Inferior parietal cortex (tissue), 1 donor: ENCODE measurements at regions not wholly inside any gene's neighbourhood (a gene's known extent, or its start where the extent isn't known, plus 50 kb on each side); places are given as distances from the start of the nearest gene placed in this dataset.
A peak's percentile ranks its signal among the peaks of the same experiment; 100 is the strongest.

ENCODE experiments used
- DNase-seq: peaks from one replicate; pipeline ENCODE4 v3.0.0-alpha.2; 2016; ENCODE audit errors: extremely low spot score

DNA sequence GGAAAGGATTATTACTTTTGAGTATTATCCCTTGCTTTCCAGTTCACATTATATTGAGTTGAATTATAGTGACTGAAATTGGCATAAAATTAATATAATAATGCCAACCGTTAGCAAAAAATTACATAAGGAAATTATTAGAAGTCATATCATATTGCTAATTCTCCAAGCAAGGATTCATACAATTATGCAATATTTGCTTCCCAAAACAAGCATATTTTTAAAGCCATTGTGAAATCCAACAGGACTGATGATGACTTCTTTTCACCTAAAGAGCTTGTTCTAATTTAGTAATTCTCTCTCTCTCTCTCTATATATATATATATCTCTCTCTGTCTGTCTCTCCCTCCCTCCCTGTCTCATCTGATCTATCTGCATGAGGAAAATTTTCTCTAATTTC is 283.5 kb downstream of the DSEL start:
- DNase-seq, result no peak

- DNase-seq, result no peak
Measured at GRCh38 chr18:67232406-67232805, 284.1 kb downstream of the DSEL start.

GRCh38 chr18:67222887-67223286 is 293.6 kb downstream of the DSEL start:
- DNase-seq, result no peak

GRCh38 chr18:67219821-67220220 is 296.7 kb downstream of the DSEL start:
- DNase-seq, result no peak

- DNase-seq, result no peak
Measured at GRCh38 chr18:67218556-67218955, 298.0 kb downstream of the DSEL start.

GRCh38 chr18:67217551-67218166 is 298.9 kb downstream of the DSEL start:
- peak; percentile 84 for DNase-seq

DNA sequence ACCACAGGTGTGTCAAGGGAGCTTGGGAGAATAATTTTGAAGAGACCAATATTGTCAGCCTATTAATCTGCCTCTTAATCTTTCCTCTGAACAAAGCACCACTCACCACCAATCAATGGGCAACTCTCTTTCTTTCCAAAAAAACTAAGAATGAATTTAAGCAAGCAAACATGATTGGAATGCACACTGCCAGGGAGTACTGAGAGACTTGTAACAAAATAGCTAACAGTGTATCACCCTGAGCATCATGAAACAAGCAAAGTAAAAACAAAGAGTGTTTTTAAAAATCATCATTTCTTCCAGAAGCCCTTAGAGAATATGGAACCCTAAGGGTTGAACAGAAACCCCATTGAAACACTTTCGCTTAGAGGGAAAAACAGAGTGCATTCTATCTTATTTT is 299.7 kb downstream of the DSEL start:
- no peak for DNase-seq

DNA sequence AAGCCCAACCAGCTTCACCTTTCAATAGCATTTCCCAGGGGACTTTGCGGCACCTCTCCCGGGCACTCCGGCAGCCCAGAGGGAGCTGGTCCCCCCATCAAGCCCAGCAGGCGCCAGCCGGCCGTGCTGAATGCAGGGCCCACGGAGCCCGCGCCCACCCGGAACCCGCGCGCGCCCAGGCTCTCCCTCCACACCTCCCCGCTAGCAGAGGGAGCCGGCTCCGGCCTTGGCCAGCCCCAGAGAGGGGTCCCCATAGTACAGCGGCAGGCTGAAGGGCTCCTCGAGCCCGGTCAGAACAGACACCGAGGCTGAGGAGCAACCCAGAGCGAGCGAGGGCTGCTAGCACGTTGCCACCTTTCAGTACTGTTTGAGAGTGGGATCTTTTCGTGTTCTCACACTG is 300.8 kb downstream of the DSEL start:
- no peak for DNase-seq

GRCh38 chr18:67211646-67212045 is 304.9 kb downstream of the DSEL start:
- no peak for DNase-seq

- DNase-seq, result no peak
Measured at GRCh38 chr18:67200665-67201064, 315.9 kb downstream of the DSEL start.

DNA sequence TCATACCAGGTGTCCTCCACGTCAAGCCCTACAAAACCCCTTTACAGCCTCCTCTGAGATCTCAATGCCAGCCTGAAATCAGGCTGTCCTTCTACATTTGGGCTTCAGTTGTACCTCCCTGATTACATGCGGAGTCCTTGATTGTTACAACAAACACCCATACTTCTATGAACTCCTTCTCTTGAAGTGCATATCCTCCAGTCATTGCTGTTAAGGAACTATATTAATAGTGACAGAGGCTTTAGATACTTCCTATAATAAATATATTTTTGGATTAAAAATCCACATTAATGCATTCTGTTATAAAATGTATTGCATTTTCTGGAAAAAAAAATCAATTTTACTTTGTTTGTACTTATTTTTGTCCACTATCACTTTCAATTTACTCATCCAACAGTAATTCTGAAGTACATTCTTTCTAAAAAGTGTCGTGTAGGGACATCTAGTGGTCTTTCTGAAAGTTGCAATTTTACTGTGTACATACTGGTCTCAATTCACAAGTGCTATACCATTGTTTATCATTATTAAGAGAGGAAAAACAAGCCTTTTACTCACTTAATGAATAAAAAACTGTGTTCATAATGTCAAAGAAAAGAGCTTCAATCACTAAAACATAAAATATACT is 316.4 kb downstream of the DSEL start:
- peak; percentile 88 for DNase-seq

DNA sequence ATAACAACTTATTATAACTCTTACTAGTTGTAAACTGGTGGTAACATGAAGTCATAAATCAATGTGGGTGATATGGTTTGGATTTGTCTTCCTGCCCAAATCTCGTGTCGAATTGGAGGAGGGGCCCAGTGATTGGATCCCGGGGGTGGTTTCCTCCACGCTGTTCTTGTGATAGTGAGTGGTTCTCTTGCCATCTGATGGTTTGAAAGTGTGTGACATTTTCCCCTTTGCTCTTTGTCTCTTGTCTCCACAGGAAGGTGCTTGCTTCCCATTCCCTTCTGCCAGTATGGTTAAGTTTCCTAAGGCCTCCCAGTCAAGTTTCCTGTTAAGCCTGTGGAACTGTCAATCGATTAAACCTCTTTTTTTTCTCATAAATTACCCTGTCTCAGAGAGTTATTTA is 321.6 kb downstream of the DSEL start:
- DNase-seq, result no peak

DNA sequence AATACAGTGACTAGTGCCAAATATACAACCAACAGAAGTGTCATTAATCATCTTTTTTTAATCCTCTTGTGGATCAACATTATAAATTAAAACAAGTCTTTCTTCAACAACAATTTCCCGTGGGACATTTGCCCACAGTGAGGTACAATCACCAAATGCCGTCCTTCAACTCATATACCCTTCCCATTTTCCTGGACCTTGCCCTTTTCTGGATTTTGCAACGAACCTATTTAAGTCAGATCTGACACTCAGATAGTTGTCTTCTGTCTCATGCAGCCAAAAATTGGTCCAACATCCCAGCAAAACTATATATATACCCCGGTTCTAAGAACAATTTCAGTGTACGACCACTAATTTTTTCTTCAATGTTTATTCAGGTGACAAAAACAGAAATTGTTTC is 324.0 kb downstream of the DSEL start:
- DNase-seq, result no peak

DNA sequence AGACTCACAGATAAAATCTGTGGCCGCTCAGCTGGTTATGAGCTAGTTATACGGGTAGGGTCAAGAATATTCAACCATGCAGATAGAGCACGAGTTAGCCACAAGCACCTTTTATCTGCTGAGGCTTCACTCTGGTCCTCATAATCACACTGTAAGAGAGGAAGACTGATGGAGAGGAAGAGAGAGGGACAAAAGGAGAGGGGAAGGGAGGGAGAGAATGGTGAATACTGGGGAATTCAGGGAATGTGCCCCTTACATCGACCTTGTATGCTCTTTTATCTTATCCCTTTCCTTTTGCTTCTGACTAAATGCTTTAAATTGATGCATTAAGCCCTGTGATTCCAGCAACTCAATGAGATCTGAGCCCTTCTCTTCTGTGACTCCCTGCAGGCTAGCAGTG is 333.1 kb downstream of the DSEL start:
- DNase-seq, result no peak

GRCh38 chr18:67179726-67180125 is 336.8 kb downstream of the DSEL start:
- DNase-seq, result no peak

- no peak for DNase-seq
Measured at GRCh38 chr18:67159662-67160061, 356.9 kb downstream of the DSEL start.

GRCh38 chr18:67154979-67155378 is 361.5 kb downstream of the DSEL start:
- no peak for DNase-seq

- DNase-seq, result peak; percentile 84
Measured at GRCh38 chr18:67151366-67151765, 365.2 kb downstream of the DSEL start.

DNA sequence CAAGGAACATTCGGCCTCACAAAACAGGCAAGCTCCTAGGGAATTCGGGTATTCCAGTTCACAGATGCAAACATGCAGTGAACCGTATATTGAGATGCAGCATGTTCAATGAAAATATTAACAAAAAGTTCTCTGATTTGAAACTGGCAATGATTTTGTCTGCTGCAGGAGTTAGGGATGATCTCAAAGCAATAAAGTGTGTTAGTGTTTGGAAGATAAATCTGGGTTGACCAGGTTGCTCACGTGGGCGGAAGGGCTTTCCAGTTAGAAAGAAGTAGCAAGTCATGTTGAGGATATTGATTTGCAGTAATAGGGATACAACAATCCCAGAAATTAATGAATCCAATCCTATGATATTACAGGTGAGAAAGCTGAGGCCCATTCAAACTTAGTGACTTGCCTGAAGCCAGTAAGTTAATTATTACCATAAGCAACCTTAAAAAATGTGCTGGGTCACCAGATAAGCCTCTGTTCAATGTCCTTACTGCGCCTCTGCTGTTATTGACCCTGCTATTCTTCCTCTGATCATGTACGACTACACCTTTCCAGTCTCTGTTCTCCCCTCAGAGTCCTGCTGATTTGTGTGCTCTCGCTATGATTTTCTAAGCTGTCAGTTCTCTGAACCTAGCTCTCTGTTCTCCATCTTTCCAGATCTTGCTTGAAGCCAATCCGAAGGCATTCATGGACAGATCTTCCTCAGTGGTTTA is 370.8 kb downstream of the DSEL start:
- no peak for DNase-seq

GRCh38 chr18:67144329-67144728 is 372.2 kb downstream of the DSEL start:
- no peak for DNase-seq

GRCh38 chr18:67143028-67143427 is 373.5 kb downstream of the DSEL start:
- DNase-seq, result no peak

DNA sequence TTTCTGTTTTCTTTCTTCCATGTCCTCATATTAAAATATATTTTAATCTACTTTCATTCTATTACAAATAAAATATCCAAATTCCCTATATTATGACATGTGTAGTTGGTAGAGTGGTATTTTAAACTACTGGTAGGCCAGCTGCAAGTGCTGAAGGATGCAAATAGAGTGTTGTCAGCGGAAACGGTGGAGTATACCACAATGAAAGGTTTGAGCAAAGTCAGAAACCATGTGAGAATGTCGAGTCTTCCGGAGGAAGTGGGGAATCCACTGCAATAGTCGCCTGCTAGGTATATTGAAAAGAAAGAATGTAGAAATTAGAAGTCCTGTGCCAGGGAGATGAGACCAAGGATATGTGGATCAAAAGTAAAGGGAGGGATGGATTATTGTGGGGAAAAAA is 373.9 kb downstream of the DSEL start:
- no peak for DNase-seq

GRCh38 chr18:67140495-67140894 is 376.0 kb downstream of the DSEL start:
- DNase-seq, result no peak
